ENCODE measurements at regions not wholly inside any gene's neighbourhood (a gene's known extent, or its start where the extent isn't known, plus 50 kb on each side); places are given as distances from the start of the nearest gene placed in this dataset.

- Histone ChIP-seq H3K9ac (ENCODE audit: low read length) (no peak overlapping the region), H3K9me2 (ENCODE audit: insufficient read depth, low read length) (no peaks in the 10 kb centered on the region), H2AFZ (ENCODE audit: low read depth, low read length) (no peak overlapping the region), H4K20me1 (ENCODE audit: insufficient read depth) (no peaks in the 10 kb centered on the region), H3F3A (ENCODE audit: insufficient read depth, low read length, poor library complexity, severe bottlenecking) (no peaks in the 10 kb centered on the region), H3K9me3 (ENCODE audit: low read length) (no peaks in the 10 kb centered on the region), H3K27ac (ENCODE audit: low read length) (no peak overlapping the region), H3K4me2 (ENCODE audit: low read length) (no peak overlapping the region), H3K36me3 (ENCODE audit: insufficient read depth, low read length) (no peaks in the 10 kb centered on the region), H3K4me3 (ENCODE audit: low read length) (no peak overlapping the region), H3K79me2 (replicated peaks; ENCODE audit: insufficient read depth, low read length) (no peaks in the 10 kb centered on the region), H3K27me3 (ENCODE audit: insufficient read depth, low read depth, low read length) (no peaks in the 10 kb centered on the region)
- TF ChIP-seq EZH2 (IDR thresholded peaks at IDR 0.05; ENCODE audit: borderline replicate concordance, insufficient read depth, low read length, poor library complexity, severe bottlenecking): no peak
- TF ChIP-seq RAD21 (conservative IDR thresholded peaks at IDR 0.05): no peak
- no peak for TF ChIP-seq EP300 (conservative IDR thresholded peaks at IDR 0.05; ENCODE audit: poor library complexity, severe bottlenecking)
- TF ChIP-seq MXI1 (conservative IDR thresholded peaks at IDR 0.05; ENCODE audit: poor library complexity, severe bottlenecking): no peak
- TF ChIP-seq TAF1 (IDR thresholded peaks at IDR 0.05; ENCODE audit: low read depth): no peak
- TF ChIP-seq SMC3 (conservative IDR thresholded peaks at IDR 0.05; ENCODE audit: poor library complexity): no peak
- no peak for TF ChIP-seq CTCF (IDR thresholded peaks at IDR 0.05; ENCODE audit: poor library complexity, severe bottlenecking)
- no peak for TF ChIP-seq POLR2AphosphoS5 (IDR thresholded peaks at IDR 0.05)
- no peak for TF ChIP-seq REST (IDR thresholded peaks at IDR 0.05; ENCODE audit: borderline replicate concordance)
These were observed 212.0 kb upstream of the AFF2 start for GRCh38 chrX:148288451-148288850.

GRCh38 chrX:148290041-148290440, 210.4 kb upstream of the AFF2 start:
- H2AFZ ChIP-seq (ENCODE audit: low read depth, low read length): no peak overlapping the region
- no peaks in the 10 kb centered on the region for H3K79me2 ChIP-seq (replicated peaks; ENCODE audit: insufficient read depth, low read length)
- no peaks in the 10 kb centered on the region for H3K27me3 ChIP-seq (ENCODE audit: insufficient read depth, low read depth, low read length)
- no peaks in the 10 kb centered on the region for H4K20me1 ChIP-seq (ENCODE audit: insufficient read depth)
- no peaks in the 10 kb centered on the region for H3K9me3 ChIP-seq (ENCODE audit: low read length)
- no peak for TF ChIP-seq REST (IDR thresholded peaks at IDR 0.05; ENCODE audit: borderline replicate concordance)
- no peak for TF ChIP-seq POLR2AphosphoS5 (IDR thresholded peaks at IDR 0.05)
- TF ChIP-seq TAF1 (IDR thresholded peaks at IDR 0.05; ENCODE audit: low read depth): no peak
- no peak for TF ChIP-seq EZH2 (IDR thresholded peaks at IDR 0.05; ENCODE audit: borderline replicate concordance, insufficient read depth, low read length, poor library complexity, severe bottlenecking)
- no peak for TF ChIP-seq CTCF (IDR thresholded peaks at IDR 0.05; ENCODE audit: poor library complexity, severe bottlenecking)
- TF ChIP-seq EP300 (conservative IDR thresholded peaks at IDR 0.05; ENCODE audit: poor library complexity, severe bottlenecking): no peak
- no peak for TF ChIP-seq SMC3 (conservative IDR thresholded peaks at IDR 0.05; ENCODE audit: poor library complexity)
- no peak for TF ChIP-seq RAD21 (conservative IDR thresholded peaks at IDR 0.05)
- TF ChIP-seq MXI1 (conservative IDR thresholded peaks at IDR 0.05; ENCODE audit: poor library complexity, severe bottlenecking): no peak
- H3K9me2 ChIP-seq (ENCODE audit: insufficient read depth, low read length): no peaks in the 10 kb centered on the region
- no peaks in the 10 kb centered on the region for H3F3A ChIP-seq (ENCODE audit: insufficient read depth, low read length, poor library complexity, severe bottlenecking)
- no peak overlapping the region for H3K9ac ChIP-seq (ENCODE audit: low read length)
- H3K36me3 ChIP-seq (ENCODE audit: insufficient read depth, low read length): no peaks in the 10 kb centered on the region
- H3K4me3 ChIP-seq (ENCODE audit: low read length): no peak overlapping the region
- H3K4me2 ChIP-seq (ENCODE audit: low read length): no peak overlapping the region
- no peak overlapping the region for H3K27ac ChIP-seq (ENCODE audit: low read length)

Measured in neural cell (in vitro differentiated cells).